Smooth muscle cell (in vitro differentiated cells): ENCODE measurements at regions not wholly inside any gene's neighbourhood (a gene's known extent, or its start where the extent isn't known, plus 50 kb on each side); places are given as distances from the start of the nearest gene placed in this dataset.

Source experiments
- DNase-seq: peaks from one replicate; lab custom pipeline; 2025; ENCODE audit not compliant: unreplicated experiment; lab: John Stamatoyannopoulos, UW
- H2AFZ ChIP-seq: fragments of 200-600 bp; sonication (generic); 2 replicates; pipeline ENCODE4 v1.6.0; 2016; ENCODE audit warnings: antibody characterized with exemption, low read depth, mild to moderate bottlenecking
- H3F3A ChIP-seq: fragments of 200-600 bp; sonication (generic); 2 replicates; pipeline ENCODE4 v1.6.0; 2017; ENCODE audit warnings: antibody characterized with exemption, low read depth
- H3K27ac ChIP-seq: fragments of 200-600 bp; sonication (generic); 2 replicates; pipeline ENCODE4 v1.5.1; 2016; ENCODE audit warnings: low read depth, mild to moderate bottlenecking
- H3K27me3 ChIP-seq: fragments of 200-600 bp; sonication (generic); 2 replicates; pipeline ENCODE4 v1.6.1; 2016; ENCODE audit warnings: low read depth, mild to moderate bottlenecking
- H3K36me3 ChIP-seq: fragments of 200-600 bp; sonication (generic); 2 replicates; pipeline ENCODE4 v1.5.1; 2016; ENCODE audit warnings: low read depth
- H3K4me1 ChIP-seq: fragments of 200-600 bp; sonication (generic); 2 replicates; pipeline ENCODE4 v1.5.1; 2016; ENCODE audit warnings: low read depth
- H3K4me2 ChIP-seq: fragments of 200-600 bp; sonication (generic); 2 replicates; pipeline ENCODE4 v1.6.0; 2016; ENCODE audit warnings: mild to moderate bottlenecking
- H3K4me3 ChIP-seq: fragments of 200-600 bp; sonication (generic); 2 replicates; pipeline ENCODE4 v1.5.1; 2016; ENCODE audit warnings: mild to moderate bottlenecking
- H3K79me2 ChIP-seq: fragments of 200-600 bp; sonication (generic); 2 replicates; pipeline ENCODE4 v1.6.0; 2016; ENCODE audit warnings: low read depth, mild to moderate bottlenecking
- H3K9ac ChIP-seq: fragments of 200-600 bp; sonication (generic); 2 replicates; pipeline ENCODE4 v1.6.0; 2016; ENCODE audit warnings: low read depth
- H3K9me3 ChIP-seq: fragments of 200-600 bp; sonication (generic); replicated peaks from 2 replicates; pipeline ENCODE4 v1.5.1; 2016; ENCODE audit warnings: low read depth
- H4K20me1 ChIP-seq: fragments of 200-600 bp; sonication (generic); 2 replicates; pipeline ENCODE4 v1.6.0; 2016; ENCODE audit warnings: low read depth
- CTCF ChIP-seq: fragments of 200-600 bp; sonication (generic); IDR thresholded peaks from 2 replicates; pipeline ENCODE4 v1.5.1; 2017; ENCODE audit warnings: borderline replicate concordance, mild to moderate bottlenecking, antibody characterized with exemption; ENCODE audit not compliant: insufficient read depth, poor library complexity, severe bottlenecking
- WGBS: methylation state at CpG from one replicate; pipeline ENCODE4 v1.1.7; 2016; ENCODE audit warnings: low lambda C conversion rate; 5-methylcytosine and 5-hydroxymethylcytosine counted together

- no peaks in the 10 kb centered on the region for H3F3A ChIP-seq
- no peaks in the 10 kb centered on the region for H3K36me3 ChIP-seq
- no peaks in the 10 kb centered on the region for H3K79me2 ChIP-seq
- WGBS: 61% methylated on average over 2 of the region's 2 CpGs
- H3K4me3 ChIP-seq: no peak overlapping the region
- DNase-seq: no peak
- no peaks in the 10 kb centered on the region for H3K9me3 ChIP-seq
- no peak overlapping the region for H3K27ac ChIP-seq
- H3K4me2 ChIP-seq: no peak overlapping the region
- no peaks in the 10 kb centered on the region for H4K20me1 ChIP-seq
- no peak overlapping the region for H2AFZ ChIP-seq
- no peaks in the 10 kb centered on the region for H3K4me1 ChIP-seq
- no peak overlapping the region for H3K9ac ChIP-seq
- no peak for TF ChIP-seq CTCF
- peaks cover 28% of the 10 kb centered on the region for H3K27me3 ChIP-seq
These were observed 620.0 kb downstream of the ANKRD50 start for GRCh38 chr4:124092541-124092984.

GRCh38 chr4:124095621-124096020, 616.9 kb downstream of the ANKRD50 start:
- DNase-seq: no peak
- H3K4me2 ChIP-seq: no peak overlapping the region
- TF ChIP-seq CTCF: no peak

GRCh38 chr4:124096290-124096689, 616.2 kb downstream of the ANKRD50 start:
- no peaks in the 10 kb centered on the region for H4K20me1 ChIP-seq
- H3K36me3 ChIP-seq: no peaks in the 10 kb centered on the region
- H3F3A ChIP-seq: no peaks in the 10 kb centered on the region
- H3K27ac ChIP-seq: no peak overlapping the region
- H3K4me1 ChIP-seq: no peaks in the 10 kb centered on the region
- no peak overlapping the region for H3K4me2 ChIP-seq
- no peaks in the 10 kb centered on the region for H3K79me2 ChIP-seq
- no peak overlapping the region for H3K4me3 ChIP-seq
- no peaks in the 10 kb centered on the region for H3K9me3 ChIP-seq
- whole genome bisulfite sequencing: 81% methylated on average over 1 of the region's 1 CpG
- H2AFZ ChIP-seq: no peak overlapping the region
- TF ChIP-seq CTCF: no peak
- DNase-seq: no peak
- peaks cover 7% of the 10 kb centered on the region for H3K27me3 ChIP-seq
- H3K9ac ChIP-seq: no peak overlapping the region

More at GRCh38 chr4:124095621-124096020, 616.9 kb downstream of the ANKRD50 start:
- Histone ChIP-seq H3K4me1 (no peaks in the 10 kb centered on the region), H3K27me3 (peaks cover 11% of the 10 kb centered on the region), H2AFZ (no peak overlapping the region), H3K9me3 (no peaks in the 10 kb centered on the region), H3F3A (no peaks in the 10 kb centered on the region), H3K9ac (no peak overlapping the region), H3K4me3 (no peak overlapping the region), H3K79me2 (no peaks in the 10 kb centered on the region), H3K36me3 (no peaks in the 10 kb centered on the region), H4K20me1 (no peaks in the 10 kb centered on the region), H3K27ac (no peak overlapping the region)
- 90% methylated on average over 3 of the region's 3 CpGs for whole genome bisulfite sequencing

GRCh38 chr4:124097447-124097846, 615.1 kb downstream of the ANKRD50 start:
- no peaks in the 10 kb centered on the region for H3K9me3 ChIP-seq
- 95% methylated on average over 1 of the region's 1 CpG for WGBS

More at GRCh38 chr4:124097447-124097846, 615.1 kb downstream of the ANKRD50 start:
- no peak overlapping the region for H3K9ac ChIP-seq
- no peaks in the 10 kb centered on the region for H3K36me3 ChIP-seq
- H3K27ac ChIP-seq: no peak overlapping the region
- no peak for TF ChIP-seq CTCF
- no peaks in the 10 kb centered on the region for H3K79me2 ChIP-seq
- no peak for DNase-seq
- H3K27me3 ChIP-seq: peaks cover 7% of the 10 kb centered on the region
- no peak overlapping the region for H2AFZ ChIP-seq
- H3K4me3 ChIP-seq: no peak overlapping the region
- H3F3A ChIP-seq: no peaks in the 10 kb centered on the region
- H3K4me2 ChIP-seq: no peak overlapping the region
- no peaks in the 10 kb centered on the region for H4K20me1 ChIP-seq
- H3K4me1 ChIP-seq: no peaks in the 10 kb centered on the region
